ENCODE measurements at regions not wholly inside any gene's neighbourhood (a gene's known extent, or its start where the extent isn't known, plus 50 kb on each side); places are given as distances from the start of the nearest gene placed in this dataset.

DNA sequence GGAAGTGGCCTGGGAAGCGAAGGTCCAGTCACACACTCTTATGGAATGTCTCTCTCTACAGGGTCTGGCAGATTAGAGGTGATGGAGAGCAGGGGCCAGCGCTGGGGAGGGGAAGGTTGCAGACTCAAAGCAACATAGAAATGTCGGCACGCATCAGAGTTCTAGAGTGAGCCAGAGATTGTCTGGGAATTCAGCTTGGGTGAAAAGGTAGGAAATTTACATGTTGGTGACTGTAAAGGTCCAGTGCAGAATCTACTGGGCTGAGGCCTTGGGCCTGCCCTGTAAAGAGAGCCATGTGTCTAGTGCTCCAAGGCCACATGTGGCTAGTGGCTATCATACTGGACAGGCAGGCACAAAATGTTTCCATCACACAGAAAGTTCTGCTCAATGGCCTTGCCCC lies 80.8 kb downstream of the FOXA2 start:
- H3K9me3 ChIP-seq = no peaks in the 10 kb centered on the region
- WGBS, 2 donors (ENCODE audit: low coverage in 1 of 2) = 75 to 95% methylated on average over 4 of the region's 4 CpGs
- H3K4me1 ChIP-seq = no peaks in the 10 kb centered on the region
- no peak overlapping the region for H3K27ac ChIP-seq
- no peak for ATAC-seq
- no peak overlapping the region for H3K4me3 ChIP-seq
- no peaks in the 10 kb centered on the region for H3K36me3 ChIP-seq
- no peak for TF ChIP-seq EP300 (IDR thresholded peaks at IDR 0.05)
- TF ChIP-seq, protein P1, sequence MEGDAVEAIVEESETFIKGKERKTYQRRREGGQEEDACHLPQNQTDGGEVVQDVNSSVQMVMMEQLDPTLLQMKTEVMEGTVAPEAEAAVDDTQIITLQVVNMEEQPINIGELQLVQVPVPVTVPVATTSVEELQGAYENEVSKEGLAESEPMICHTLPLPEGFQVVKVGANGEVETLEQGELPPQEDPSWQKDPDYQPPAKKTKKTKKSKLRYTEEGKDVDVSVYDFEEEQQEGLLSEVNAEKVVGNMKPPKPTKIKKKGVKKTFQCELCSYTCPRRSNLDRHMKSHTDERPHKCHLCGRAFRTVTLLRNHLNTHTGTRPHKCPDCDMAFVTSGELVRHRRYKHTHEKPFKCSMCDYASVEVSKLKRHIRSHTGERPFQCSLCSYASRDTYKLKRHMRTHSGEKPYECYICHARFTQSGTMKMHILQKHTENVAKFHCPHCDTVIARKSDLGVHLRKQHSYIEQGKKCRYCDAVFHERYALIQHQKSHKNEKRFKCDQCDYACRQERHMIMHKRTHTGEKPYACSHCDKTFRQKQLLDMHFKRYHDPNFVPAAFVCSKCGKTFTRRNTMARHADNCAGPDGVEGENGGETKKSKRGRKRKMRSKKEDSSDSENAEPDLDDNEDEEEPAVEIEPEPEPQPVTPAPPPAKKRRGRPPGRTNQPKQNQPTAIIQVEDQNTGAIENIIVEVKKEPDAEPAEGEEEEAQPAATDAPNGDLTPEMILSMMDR (IDR thresholded peaks at IDR 0.05) = no peak
- TF ChIP-seq POLR2AphosphoS5 (IDR thresholded peaks at IDR 0.05) = no peak
- no peak for TF ChIP-seq POLR2A (IDR thresholded peaks at IDR 0.05)
- peaks cover 17% of the 10 kb centered on the region for H3K27me3 ChIP-seq

DNA sequence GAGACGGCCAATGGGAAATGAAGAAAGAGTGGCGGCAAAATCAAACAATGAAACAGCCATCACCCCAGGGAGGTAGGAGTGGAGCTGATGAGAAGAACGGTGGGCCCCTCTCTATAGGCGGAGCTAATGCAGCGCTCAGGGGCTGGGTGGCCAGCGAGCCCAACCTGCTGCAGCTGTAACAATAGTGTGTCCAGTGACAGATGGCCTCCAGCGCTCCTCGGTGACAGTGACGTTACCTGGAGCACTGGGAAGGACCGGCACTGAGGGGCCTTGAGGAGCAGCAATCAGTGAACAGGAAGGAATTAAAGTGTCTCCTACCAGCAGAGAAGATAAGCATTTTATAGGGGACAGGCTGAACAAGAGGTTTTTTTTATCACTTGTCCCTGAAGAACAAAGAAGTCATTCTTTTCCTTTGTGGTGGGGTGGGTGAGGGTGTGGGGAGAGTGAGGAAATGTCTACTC lies 81.6 kb downstream of the FOXA2 start:
- 54 to 57% methylated on average over 9 of the region's 10 CpGs for WGBS, 2 donors (ENCODE audit: low coverage in 1 of 2)
- no peak for ATAC-seq
- Histone ChIP-seq H3K27ac (no peak overlapping the region), H3K27me3 (peaks cover 12% of the 10 kb centered on the region), H3K4me3 (no peak overlapping the region), H3K4me1 (no peaks in the 10 kb centered on the region), H3K36me3 (no peaks in the 10 kb centered on the region), H3K9me3 (no peaks in the 10 kb centered on the region)
- TF ChIP-seq POLR2A (IDR thresholded peaks at IDR 0.05) (no peak), POLR2AphosphoS5 (IDR thresholded peaks at IDR 0.05) (no peak), EP300 (IDR thresholded peaks at IDR 0.05) (no peak)
- TF ChIP-seq, protein P1 (IDR thresholded peaks at IDR 0.05) = no peak

DNA sequence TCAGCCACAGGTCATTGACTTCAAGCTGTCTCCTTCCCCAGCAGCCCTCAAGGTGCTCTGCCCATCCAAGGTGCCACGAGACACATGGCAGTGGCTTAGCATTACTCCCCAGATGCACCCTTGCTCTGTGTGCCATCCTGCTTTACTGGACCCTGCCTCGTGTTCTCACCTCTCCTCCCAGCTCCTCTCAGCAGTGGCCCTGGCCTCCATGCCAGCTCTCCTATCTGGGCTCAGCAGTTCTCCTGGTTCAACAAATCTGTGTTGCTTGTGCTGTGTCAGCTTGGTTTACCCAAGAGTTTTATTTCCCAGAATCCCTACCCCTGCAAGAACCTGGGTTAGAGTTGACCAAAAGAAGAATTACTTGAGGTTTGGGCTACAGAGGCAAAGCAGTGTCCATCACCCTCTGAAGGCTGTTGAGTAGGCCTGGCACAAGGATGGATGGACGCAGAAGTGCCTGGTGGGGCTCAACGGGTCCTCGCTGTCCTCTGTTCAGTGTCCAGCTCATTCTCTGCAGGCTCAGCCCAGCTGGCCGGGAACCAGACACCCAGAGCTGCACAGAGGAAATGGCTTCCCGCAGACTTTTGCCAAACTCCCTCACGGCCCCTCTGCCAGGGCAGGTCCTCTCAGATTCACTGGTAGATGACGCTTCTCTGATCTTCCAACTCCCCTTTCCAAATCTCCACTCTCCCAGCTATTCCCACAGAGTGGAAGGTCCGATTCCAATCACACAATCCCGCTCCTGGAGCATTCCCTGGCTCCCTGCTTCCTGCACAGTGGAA lies 82.6 kb downstream of the FOXA2 start:
- WGBS, 2 donors (ENCODE audit: low coverage in 1 of 2) = 67 to 80% methylated on average over 1 to 11 of the region's 11 CpGs
- H3K36me3 ChIP-seq = no peaks in the 10 kb centered on the region
- no peak overlapping the region for H3K4me3 ChIP-seq
- H3K4me1 ChIP-seq = no peaks in the 10 kb centered on the region
- TF ChIP-seq POLR2AphosphoS5 (IDR thresholded peaks at IDR 0.05) = no peak
- no peak for ATAC-seq
- H3K27ac ChIP-seq = no peak overlapping the region
- H3K27me3 ChIP-seq = peaks cover 9% of the 10 kb centered on the region
- H3K9me3 ChIP-seq = no peaks in the 10 kb centered on the region

DNA sequence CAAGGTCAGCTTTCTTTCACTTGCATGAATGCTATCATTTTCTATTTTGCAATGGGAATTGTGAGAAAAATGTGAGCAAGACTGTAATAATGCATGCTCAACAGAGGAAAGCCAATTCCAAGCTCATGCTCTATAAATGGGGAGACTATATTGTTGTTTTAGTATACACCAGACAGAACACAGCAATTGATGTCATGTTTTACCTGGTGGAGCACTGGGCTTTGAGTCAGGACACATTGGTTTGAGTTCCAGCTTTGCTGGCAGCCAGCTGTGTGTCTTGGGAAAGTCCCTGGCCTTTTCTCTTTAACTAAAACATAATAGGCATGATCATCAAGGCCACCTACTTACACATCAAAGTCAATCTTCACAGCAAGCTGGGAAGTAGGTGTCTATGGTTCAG lies 83.3 kb downstream of the FOXA2 start:
- Histone ChIP-seq H3K4me1 (no peaks in the 10 kb centered on the region), H3K9me3 (no peaks in the 10 kb centered on the region), H3K36me3 (no peaks in the 10 kb centered on the region), H3K27me3 (peaks cover 9% of the 10 kb centered on the region), H3K27ac (no peak overlapping the region), H3K4me3 (no peak overlapping the region)
- ATAC-seq = no peak
- TF ChIP-seq, protein P1 (IDR thresholded peaks at IDR 0.05) = no peak
- TF ChIP-seq POLR2A (IDR thresholded peaks at IDR 0.05) (no peak), EP300 (IDR thresholded peaks at IDR 0.05) (no peak), POLR2AphosphoS5 (IDR thresholded peaks at IDR 0.05) (no peak)

DNA sequence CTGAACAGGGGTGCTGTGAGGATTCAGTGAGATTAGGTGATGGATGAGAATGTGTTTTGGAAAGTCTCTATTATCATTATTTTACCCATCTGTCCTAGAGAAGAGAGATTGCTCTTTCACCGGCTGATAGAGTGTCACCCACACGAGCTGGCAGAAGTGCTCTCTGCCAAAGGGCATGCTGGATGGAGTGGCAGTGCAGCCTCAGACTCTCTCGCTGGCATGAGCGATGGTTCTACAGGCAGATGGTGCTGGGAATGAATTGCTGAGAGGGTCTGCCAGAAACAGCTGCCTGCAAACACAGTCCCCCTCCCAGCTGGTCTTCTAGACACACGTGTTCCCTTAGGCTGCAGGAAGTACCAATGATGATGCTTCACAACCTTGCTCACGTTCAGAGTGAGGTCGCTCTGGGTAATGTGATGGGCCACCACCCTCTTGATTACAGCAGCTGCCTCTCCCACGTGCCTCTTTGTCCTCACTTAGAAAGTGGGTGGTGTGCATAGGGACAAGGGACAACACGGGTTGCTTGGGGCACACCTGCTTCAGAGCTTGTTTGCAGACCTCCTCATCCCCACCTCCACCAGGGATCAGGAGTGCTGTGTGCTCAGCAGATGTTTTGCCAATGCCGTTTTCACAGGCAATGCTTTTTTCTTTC lies 84.7 kb downstream of the FOXA2 start:
- Histone ChIP-seq H3K27me3 (peaks cover 9% of the 10 kb centered on the region), H3K36me3 (no peaks in the 10 kb centered on the region), H3K4me3 (no peak overlapping the region), H3K9me3 (no peaks in the 10 kb centered on the region), H3K27ac (no peak overlapping the region), H3K4me1 (no peaks in the 10 kb centered on the region)
- TF ChIP-seq POLR2AphosphoS5 (IDR thresholded peaks at IDR 0.05) (no peak), EP300 (IDR thresholded peaks at IDR 0.05) (no peak), POLR2A (IDR thresholded peaks at IDR 0.05) (no peak)
- TF ChIP-seq, protein P1 (IDR thresholded peaks at IDR 0.05) = no peak
- 30 to 65% methylated on average over 3 to 4 of the region's 10 CpGs for WGBS, 2 donors (ENCODE audit: low coverage in 1 of 2)
- no peak for ATAC-seq
